ENCODE measurements at regions not wholly inside any gene's neighbourhood (a gene's known extent, or its start where the extent isn't known, plus 50 kb on each side); places are given as distances from the start of the nearest gene placed in this dataset.
A peak's percentile ranks its signal among the peaks of the same experiment; 100 is the strongest.

DNA sequence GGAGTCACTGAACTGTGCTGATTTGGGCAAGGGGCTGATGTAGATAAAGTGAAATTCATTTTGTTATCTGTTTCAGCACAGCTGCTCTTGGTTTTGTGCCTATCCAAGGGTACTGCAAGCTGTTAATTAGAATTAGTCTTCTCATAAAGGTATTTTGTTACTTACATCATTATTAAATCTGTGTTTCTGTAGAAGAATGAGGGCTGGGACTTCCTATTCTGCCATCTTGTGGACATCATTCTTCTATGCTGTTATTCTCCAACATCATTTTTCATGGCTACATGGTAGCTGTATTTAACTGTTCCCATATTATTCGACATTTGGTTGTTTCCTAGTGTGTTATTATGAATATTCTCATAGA lies 76.2 kb upstream of the CCDC71L start:
- TF ChIP-seq, protein P1, sequence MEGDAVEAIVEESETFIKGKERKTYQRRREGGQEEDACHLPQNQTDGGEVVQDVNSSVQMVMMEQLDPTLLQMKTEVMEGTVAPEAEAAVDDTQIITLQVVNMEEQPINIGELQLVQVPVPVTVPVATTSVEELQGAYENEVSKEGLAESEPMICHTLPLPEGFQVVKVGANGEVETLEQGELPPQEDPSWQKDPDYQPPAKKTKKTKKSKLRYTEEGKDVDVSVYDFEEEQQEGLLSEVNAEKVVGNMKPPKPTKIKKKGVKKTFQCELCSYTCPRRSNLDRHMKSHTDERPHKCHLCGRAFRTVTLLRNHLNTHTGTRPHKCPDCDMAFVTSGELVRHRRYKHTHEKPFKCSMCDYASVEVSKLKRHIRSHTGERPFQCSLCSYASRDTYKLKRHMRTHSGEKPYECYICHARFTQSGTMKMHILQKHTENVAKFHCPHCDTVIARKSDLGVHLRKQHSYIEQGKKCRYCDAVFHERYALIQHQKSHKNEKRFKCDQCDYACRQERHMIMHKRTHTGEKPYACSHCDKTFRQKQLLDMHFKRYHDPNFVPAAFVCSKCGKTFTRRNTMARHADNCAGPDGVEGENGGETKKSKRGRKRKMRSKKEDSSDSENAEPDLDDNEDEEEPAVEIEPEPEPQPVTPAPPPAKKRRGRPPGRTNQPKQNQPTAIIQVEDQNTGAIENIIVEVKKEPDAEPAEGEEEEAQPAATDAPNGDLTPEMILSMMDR (IDR thresholded peaks at IDR 0.05; ENCODE audit: low read depth, low read length, poor library complexity, severe bottlenecking) = peak; percentile 16
- TF ChIP-seq EZH2phosphoT487 (IDR thresholded peaks at IDR 0.05; ENCODE audit: borderline replicate concordance, low read length) = no peak

All from DOHH2 (cell line).